Omental fat pad (tissue), 3 donors: ENCODE measurements at regions not wholly inside any gene's neighbourhood (a gene's known extent, or its start where the extent isn't known, plus 50 kb on each side); places are given as distances from the start of the nearest gene placed in this dataset.
A peak's percentile ranks its signal among the peaks of the same experiment; 100 is the strongest.

Experiments used
- ATAC-seq: fragments of 150-250 bp; one replicate; pipeline ENCODE4 v1.9.1; 2016; ENCODE audit warnings: mild to moderate bottlenecking, moderate library complexity; ENCODE audit not compliant: low FRiP score
- DNase-seq: peaks from one replicate; pipeline ENCODE4 v3.0.0-alpha.2; 2019; ENCODE audit warnings: low spot score
- CTCF ChIP-seq, 3 donors: fragments of 450-650 bp; IDR thresholded peaks; one replicate each; pipeline ENCODE4 v1.5.1; 2016 to 2017; ENCODE audit warnings: antibody characterized with exemption in 3 of 3, mild to moderate bottlenecking in 3 of 3, moderate library complexity in 2 of 3

DNA sequence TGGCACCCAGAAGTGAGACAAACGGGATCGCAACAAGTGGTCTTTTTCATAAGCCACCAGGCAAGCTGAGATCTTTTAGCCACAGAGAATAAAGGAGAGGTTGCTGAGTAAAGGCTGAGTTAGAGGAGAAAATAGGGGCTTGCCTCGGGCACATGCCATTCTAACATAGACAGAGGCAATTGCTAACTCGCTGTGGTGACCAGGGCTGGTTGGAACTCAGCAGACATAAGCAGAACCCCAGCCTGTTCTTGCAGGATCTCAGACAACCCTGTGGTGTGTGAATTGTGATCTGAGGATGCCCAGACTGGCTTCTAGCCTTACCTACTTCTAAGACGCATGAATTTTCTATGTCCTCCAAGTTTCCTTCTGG is 300.2 kb downstream of the CDCA7 start:
- no peak for DNase-seq
- ATAC-seq: no peak
- TF ChIP-seq CTCF (IDR thresholded peaks at IDR 0.05): no peak

DNA sequence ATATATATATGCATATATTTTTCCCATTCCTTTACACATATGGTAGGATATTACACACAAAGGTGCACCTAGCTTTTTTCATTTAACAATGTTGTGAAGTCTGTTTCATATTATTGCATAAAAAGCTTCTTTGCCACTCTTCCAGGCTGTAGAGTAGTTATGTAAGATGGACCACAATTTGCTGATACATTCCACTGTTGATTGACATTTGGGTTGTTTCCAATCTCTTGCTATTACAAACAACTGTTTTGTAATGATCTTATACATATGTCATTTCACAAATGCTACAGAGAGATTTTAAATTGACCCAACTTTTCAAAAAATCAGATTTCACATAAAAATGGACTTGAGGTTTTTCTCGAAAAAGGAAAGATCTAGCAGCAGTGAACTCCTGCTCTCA is 301.4 kb downstream of the CDCA7 start:
- no peak for TF ChIP-seq CTCF (IDR thresholded peaks at IDR 0.05)
- DNase-seq: no peak
- no peak for ATAC-seq

DNA sequence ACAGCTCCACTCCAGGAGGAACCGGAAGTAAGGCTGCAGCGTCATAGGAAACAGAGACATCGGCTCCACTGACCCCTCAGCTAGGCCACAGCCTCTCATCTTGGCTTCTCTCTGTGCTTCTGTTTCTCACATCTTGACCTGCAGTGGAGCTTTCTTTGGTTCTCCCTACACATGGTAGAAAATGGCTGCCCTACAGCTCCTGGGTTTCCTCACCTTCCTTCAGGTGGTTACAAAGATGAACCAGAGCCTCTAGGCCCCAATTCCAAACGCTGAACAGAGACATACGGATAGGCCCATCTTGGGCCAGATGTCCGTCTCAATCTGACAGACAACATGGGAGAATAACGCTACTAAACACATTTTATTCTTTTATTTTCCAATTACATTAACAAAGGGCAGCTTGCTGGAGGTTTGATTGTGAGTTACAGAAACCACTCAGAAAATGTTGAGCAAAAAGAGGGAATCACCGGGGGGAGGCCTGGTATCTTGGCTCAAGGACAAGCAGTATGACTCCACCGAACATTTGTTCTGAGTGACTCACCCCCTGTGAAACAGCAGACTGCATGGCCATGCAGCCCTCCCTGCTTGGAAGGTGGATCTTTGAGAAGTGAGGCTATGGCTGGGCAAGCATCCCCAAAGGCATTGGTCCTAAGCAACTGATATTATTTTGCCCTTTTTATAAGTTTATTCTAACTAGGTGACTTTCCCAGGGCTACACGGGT is 303.5 kb downstream of the CDCA7 start:
- TF ChIP-seq CTCF (IDR thresholded peaks at IDR 0.05): no peak
- ATAC-seq (peak; percentile 69), DNase-seq (no peak)

DNA sequence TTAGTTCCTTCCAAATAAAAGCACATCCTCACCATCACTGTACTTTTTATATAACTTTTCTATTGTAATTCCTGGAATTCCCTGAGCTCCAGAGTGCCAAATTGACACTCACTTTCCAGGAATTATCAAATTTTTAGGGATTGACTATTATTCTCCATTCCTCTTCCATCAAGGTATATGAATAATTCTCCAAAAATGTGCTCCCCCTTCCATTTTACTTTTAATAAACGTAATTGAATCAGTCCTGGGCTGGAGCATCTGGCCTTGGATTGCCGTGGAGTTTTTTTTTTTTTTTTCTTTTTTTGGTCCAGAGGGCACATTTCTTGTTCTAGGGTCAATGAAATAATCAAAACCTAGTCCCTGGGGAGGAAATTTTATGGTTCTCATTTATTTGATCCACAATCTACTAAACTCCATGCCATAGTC is 304.3 kb downstream of the CDCA7 start:
- ATAC-seq: no peak
- TF ChIP-seq CTCF (IDR thresholded peaks at IDR 0.05): no peak

GRCh38 chr2:173659509-173659908 is 304.8 kb downstream of the CDCA7 start:
- no peak for TF ChIP-seq CTCF (IDR thresholded peaks at IDR 0.05)
- DNase-seq (no peak), ATAC-seq (no peak)

More for the DNA sequence above, 304.3 kb downstream of the CDCA7 start:
- no peak for DNase-seq

DNA sequence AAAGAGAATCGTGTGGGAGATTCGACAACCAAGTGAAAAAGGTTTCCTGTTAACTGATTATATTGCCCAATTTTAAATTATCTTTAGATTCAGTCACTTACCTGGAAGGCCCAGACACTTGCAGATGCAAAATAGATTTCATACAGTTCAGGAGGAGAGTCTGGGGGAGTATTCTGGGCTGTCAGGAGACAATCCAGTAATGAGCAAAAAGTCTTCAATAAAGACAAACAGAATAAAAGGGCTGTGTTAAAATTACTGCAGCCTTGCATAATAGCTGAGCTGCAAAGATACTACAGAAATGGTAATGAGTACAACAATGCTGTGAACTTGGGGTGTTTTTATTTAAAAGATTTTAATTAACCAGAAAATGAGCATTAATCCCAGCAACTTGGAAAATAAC is 303.6 kb downstream of the SP3 start:
- ATAC-seq: no peak
- no peak for DNase-seq
- no peak for TF ChIP-seq CTCF (IDR thresholded peaks at IDR 0.05)

DNA sequence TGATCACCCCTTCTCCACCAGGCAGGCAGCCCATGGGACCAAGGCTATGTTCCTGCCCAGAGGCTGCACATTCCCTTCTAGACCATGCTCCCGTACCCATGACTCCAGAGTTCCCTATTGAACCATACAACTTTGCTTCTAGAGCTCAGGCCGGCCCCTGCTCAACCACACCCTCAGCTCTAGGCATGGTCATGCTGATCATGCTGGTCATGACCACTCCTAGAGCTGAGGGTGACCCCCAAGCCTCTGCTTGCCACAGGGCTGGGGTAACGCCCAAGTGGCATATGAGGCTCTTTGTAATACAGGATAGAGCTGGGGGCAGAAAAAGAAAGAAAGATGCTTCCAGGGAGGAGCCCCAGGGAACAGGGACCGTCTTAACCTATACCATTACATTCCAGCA is 301.8 kb downstream of the SP3 start:
- DNase-seq: no peak
- ATAC-seq: no peak
- TF ChIP-seq CTCF (IDR thresholded peaks at IDR 0.05): no peak
